Activated effector memory CD4-positive, alpha-beta T cell treated with Interleukin-2 at 50 U/mL for 16 hours (primary cell): ENCODE measurements at regions not wholly inside any gene's neighbourhood (a gene's known extent, or its start where the extent isn't known, plus 50 kb on each side); places are given as distances from the start of the nearest gene placed in this dataset.

Experiments
- DNase-seq: peaks from one replicate; pipeline ENCODE4 v3.0.0-alpha.2; 2020

DNA sequence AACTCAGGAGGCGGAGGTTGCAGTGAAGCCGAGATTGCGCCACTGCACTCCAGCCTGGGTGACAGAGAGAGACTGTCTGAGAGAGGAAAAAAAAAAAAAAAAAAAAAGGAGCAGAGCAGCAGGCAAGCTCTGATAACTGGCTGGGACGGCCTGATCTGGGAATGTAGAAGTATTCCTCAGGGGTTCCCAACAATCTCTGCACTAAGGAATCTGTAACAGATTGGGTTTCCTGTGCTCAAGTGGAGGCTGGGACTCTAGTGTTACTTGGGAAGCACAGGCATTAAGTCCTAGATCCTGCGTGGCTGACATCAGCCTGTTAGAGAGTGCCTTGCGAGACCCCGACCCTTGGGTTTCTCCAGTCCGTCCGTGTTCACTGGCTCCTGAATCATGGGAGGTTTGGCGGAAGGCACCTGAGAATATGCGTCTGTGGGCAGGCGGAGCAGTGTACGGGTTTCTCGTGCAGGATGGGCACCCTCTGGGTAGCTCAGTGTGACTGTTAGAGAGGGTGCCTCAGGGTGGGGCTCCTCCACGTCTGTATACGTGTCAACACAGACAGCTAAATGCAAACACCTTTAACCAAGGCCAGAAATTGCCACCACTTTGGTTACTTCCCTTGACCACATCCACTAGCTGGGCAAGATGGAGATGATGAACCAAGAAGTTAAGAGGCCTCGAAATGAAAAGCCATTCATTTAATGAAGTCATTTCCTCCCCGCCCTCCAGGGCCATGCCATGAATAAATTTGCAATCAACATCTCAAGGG, 174.9 kb upstream of the RPL38 start:
- DNase-seq = no peak

DNA sequence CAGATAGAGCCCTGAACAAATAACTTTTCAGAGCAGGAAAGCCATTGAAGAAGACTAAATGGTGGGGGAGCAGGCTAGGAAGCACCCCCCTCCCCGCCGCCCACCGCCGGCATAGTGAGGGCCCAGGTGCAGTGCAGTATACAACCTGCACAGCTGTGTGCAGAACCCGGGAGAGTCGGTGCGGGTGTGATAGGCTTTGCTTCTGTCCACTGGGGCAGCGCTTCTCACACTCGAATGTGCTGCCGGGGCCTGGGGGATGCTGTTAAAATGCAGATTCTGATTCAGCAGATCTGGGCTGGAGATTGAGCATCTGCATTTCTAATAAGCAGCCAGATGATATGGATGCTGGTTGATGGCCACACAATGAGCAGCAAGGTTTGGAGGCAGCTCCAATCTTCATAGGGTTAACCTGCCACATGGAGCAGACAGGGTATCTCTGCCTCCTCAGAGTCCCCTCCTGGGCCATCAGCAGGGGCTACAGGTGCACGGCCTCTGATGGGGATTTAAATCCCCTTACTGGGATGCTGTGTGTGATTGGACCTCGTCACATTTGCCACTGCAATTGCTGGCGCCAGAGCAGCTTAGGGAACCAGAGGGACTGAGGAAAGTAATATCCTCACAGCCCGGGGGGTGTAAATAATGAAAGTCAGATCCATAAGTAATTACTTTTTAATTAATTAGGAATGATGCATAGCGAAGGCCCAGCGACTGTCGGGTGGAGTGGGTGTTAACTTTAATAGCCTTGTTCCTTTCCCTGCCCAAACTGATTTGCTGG, 172.0 kb upstream of the RPL38 start:
- DNase-seq = no peak

- no peak for DNase-seq
Measured at GRCh38 chr17:74032222-74032621, 171.3 kb upstream of the RPL38 start.

- no peak for DNase-seq
Measured at GRCh38 chr17:74037320-74037719, 166.2 kb upstream of the RPL38 start.

GRCh38 chr17:74040291-74040690, 163.2 kb upstream of the RPL38 start:
- DNase-seq = no peak

DNA sequence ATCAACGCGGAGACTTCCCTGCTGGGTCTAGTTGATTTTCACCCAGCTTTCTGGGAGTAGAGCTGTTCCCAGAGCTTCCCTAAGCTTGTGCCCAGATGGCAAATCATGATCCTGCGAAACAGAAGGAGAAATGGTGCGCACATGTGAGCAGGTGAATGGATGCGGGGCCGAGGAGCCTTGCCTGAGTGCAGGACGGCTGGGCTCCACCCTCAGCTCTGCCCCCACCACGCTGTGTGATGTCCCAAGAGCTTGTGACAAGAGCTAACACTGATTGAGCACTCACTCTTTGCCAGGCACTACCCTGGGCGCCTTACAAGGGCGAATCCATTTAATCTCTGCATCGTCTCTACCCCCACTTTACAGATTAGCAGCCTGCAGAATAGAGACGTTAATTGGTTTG, 162.7 kb upstream of the RPL38 start:
- DNase-seq = no peak

DNA sequence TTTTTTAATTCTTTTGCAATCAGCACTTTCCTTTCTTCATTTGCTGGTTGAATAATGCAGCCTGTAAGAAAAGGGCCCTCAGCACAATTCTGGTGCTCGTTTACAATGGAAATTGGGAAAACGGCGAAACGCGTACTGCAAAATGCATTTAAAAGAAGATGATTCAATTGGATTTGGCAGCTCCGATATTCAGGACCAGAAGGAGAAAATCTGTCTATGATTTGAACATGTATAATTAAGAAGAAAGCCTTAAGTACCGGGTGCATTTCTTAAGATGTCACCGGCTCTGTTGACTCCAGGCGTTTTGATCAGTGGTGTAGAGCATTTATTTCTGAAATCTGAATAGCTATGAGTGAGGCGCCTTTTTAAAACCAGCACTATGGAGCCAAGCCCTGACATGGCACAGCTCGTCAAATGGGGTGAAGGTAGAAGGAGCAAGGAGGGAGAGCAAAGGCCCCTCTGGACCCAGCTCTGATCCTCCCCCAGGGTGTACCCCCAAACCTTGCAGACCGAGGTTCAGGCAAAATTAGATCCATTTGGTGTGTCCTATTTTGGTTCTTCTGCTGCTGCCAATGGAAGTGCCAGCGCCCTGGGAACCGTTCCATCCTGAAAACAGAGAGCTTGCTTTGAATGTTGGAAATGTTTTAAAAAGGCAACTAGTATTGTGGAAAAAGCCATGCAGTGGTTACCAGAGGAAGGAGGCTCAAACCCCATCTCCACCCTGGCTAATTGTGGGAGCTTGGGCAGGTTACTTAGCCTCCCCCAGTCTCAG, 161.4 kb upstream of the RPL38 start:
- DNase-seq = no peak

DNA sequence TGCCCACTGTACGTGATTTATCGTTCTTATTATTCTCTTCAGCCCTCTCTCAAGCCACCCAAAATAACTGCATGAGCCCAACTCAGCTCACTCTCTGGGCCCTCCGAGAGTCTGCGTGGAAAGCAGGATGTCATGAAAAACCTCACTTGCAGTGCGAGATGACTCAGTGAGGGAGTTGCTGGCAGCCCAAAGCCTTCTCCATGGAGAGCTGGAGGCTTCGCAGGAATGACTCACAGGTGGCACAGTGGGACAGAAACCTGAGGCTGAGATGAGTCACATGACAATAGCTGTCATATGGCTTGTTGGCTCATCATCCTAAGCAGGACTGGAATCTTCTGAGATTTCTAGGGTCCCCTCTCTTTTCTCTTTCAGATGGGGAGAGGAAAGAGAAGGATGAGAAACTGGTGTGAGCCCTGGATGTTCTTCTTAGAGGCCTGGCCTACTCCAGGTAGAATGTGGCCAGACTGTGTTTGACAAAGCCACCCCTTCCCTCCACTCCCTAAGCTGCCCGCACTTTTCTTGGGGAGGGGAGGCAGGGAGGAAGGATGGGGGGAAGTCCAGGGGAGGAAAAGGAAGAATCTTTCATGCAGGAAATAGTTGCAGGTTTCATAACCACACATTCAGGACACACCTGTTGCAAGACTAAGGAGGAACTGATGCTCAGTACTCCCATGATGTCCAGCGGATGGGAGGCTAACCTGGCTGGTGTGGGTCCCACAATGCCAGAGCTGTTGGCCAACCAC, 160.6 kb upstream of the RPL38 start:
- DNase-seq = no peak

DNA sequence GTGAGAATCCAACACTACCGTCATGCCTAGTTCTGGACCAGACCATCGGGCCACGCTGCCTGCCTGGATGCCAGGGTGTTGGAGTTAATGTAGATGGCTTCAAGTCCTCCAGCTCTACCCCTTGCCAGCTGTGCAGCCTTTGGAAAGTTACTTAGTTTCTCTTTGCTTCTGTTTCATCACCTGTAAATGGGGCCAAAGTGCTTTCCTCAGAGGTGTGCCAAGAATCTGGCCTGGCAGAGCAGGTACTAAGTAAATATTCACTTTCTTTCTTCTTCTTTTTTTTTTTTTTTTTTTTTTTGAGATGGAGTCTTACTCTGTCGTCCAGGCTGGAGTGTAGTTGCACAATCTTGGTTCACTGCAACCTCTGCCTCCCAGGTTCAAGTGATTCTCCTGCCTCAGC, 159.5 kb upstream of the RPL38 start:
- DNase-seq = no peak

DNA sequence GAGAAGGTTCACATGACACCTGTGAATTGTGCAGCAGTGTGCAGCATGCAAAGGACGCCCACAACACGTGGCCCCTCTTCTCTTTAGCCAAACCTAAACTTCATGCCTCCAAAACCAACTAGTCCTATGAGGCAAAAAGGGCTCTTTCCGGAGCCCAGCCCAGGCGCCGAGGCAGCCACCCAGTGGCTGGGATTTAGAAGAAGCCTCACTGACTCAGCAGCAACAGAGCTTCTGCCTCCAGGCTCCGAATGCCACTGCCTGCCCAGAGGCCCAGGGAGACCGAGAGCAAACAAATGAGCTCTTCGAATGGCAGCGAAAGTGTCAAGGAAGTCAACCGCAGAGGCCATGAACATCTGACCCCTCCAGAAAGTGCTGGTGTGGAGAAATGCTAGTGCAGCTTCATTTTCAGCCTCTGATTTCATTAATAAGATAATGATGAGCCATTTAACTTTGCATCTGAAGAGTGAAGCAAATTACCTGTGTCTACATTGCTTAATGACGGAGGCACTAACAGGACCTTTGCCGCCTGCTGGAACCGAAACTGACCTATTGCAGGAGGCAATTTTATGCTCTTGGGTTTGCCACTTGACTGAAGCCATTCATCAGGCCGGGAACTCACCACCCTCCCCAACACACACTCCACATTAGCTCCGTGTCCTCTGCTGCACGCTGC, 157.7 kb upstream of the RPL38 start:
- no peak for DNase-seq

- DNase-seq = no peak
Measured at GRCh38 chr17:74049167-74049966, 154.1 kb upstream of the RPL38 start.

GRCh38 chr17:74049967-74050458, 153.5 kb upstream of the RPL38 start:
- no peak for DNase-seq

DNA sequence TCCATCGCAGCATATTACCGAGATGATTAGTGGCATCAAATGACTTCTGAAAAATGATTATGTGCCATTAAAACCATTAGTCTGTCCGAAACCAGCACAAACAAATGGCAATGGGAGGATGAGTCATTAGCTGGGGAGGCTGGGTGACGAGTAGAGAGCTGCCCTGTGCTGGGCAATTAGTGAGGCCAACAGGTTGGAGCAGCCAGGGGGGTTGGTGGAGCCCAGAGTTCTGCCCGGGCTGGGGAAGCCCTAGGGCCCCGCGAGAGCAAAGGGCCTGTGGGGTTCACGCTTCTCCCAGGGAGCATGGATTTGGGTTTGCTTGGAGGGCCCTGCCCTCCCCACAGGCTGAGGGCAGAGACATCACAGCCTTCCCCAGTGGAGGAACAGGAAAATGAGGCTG, 152.1 kb upstream of the RPL38 start:
- DNase-seq = no peak

- DNase-seq = no peak
Measured at GRCh38 chr17:74052993-74053711, 150.3 kb upstream of the RPL38 start.

DNA sequence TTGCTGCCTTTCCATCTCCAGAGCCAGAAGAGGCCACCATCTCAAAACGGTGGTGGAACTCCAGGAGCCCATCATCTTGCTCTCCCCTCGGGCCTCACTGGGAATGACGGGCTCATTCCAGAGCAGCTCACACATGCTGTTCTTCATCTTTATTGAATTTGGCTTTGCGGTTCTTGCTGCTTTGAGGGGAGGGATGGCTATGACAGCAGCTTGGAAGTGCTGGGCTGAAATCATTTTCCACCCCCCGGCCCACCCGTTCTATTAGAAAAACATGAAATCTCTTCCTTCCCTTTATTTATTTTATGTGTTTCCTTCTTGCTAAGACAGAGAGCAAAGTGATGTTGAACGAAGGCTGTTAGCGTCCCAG, 149.8 kb upstream of the RPL38 start:
- DNase-seq = no peak

- no peak for DNase-seq
Measured at GRCh38 chr17:74054249-74054648, 149.2 kb upstream of the RPL38 start.

DNA sequence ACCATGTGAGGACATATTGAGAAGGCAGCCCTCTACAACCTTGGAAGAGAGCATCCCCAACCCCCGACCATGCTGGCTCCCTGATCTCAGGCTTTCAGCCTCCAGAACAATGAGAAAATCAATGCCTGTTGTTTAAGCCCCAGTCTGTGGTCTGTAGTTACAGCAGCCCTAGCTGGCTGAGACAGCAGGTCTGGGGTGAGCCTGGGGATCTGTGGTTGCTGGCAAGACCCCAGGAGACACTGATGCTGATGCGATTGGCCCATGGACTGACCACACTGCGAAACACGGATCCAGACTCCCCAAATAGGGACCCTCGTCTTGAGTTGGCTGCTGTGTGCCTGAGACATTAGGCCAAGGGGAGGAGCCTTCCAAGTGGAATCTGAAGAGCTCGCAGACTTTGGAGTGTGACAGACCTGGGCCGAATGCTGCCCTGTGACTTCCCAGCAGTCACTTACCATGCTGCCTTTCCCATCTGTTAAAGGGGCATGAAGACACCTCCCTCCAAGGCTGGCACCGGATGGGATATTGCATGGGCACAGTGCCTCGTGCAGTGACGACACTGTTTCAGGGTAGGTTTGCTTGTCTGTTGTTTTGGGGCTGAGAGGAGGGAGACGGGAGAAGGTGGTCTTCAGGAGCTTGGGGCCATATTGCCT, 147.8 kb upstream of the RPL38 start:
- DNase-seq = no peak

DNA sequence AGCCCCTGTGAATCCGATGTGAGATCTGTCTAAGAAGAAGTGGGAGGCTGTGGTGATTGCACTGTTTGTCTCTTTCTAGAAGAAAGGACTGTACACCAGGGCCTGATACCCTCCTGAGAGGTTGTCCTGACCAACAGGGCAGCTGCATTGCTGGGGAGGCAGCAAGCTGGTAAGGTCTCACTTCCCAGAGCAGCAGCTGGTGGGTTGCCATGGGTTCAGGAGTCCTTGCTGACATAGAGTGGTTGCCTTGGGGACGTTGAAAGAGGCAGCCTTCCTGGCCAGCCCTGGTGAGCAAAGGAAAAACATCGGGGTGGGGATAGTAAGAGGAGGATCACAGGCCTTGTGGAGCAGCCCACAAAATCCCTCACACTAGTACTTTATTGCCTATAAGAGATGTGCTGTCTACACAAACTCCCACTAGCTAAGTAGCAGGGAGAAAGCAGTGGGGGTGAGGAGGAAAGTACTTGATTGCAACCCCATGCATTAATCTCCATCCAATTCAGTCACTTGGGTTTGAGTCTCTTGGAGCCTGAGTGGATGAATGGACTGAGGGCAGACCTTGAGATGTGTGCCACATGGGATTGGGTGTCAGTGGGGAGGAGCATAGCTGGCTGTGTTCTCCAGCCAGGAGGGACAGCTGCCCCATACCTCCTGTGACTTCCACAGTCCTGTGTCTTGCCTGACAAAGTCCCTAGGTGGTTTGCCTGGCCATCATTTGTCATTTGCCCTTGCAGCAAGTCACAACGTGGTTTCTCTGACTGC, 143.8 kb upstream of the RPL38 start:
- no peak for DNase-seq

DNA sequence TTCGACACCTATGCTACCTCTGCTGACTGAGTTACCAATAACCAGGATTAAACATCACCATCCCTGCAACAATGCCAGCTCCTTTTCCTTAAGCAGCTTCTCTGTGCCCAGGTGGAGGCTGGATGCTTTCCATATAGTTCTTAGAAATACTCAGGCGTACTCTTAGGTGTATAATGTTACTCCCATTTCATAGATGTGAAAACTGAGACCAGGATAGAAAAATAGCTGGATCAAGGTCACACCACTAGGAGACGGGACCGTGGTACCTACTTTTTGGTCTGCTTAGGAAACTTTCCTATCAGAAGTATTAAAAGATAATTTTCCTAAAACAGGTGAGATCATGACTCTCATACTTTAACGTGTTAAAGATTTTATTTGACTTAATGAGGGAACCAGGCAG, 141.7 kb upstream of the RPL38 start:
- no peak for DNase-seq
